DMS 273 treated with DMSO at 0.1 percent for 48 hours (cell line): ENCODE measurements at regions not wholly inside any gene's neighbourhood (a gene's known extent, or its start where the extent isn't known, plus 50 kb on each side); places are given as distances from the start of the nearest gene placed in this dataset.
A peak's percentile ranks its signal among the peaks of the same experiment; 100 is the strongest.

Experiments used
- DNase-seq: peaks from one replicate; lab custom pipeline; 2025; lab: John Stamatoyannopoulos, UW

DNA sequence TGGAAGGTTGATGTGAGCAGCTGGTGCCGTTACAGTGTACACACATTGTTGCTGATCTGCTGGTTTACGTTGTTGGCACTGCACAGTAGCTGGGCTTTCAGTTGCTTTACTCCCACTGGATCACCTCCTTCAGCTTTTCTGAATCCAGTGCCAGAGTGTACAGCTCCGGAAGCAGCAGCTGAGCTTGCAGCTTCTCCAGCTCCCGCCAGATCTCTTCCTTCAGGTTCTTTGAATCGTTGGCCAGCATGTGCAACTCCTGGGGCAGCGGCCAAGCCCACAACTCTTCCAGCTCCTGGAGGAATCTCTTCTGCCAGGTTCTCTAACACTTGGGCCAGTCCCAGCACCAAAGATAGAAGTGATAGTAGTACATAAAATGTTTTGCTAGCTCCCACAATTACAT, 149.7 kb upstream of the RRP15 start:
- no peak for DNase-seq

DNA sequence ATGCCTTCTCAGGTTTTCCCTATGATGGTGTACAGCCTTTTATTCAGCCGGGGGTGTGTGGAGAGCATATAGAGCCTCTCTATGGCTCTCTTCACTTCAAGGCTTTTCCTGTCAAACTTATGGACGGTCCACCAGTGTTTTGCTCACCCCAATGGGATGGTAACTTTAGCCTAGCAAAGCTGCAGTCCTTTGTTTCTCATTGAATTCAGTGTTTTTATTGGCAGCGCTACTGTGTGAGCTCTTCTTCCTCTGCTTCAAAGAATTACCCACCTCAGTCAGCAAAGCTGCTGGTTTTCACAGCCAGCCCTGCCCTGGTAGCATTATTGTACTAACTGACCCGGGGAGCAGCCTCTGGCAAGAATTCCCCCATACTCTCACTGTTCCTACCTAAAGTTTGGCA, 145.3 kb upstream of the RRP15 start:
- no peak for DNase-seq

DNA sequence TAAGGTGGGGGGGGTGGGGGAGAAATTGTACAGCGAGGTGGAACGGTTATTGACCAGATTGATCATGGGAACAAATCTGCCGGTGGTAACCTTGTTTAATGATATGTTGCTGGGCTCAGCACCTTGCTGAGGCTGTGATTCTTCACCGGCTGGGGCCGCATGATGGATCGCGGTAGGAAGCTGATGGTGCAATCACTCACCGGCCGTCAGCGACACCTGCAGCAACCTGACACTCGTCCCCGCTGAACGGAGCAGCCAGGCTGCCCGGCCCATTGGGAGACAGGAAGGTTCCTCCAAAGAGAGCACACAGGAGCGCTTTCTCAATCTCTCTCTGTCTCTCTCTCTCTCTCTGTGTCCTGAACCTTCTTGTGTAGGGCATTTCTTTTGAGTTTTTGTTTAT, 128.5 kb upstream of the RRP15 start:
- DNase-seq = no peak

DNA sequence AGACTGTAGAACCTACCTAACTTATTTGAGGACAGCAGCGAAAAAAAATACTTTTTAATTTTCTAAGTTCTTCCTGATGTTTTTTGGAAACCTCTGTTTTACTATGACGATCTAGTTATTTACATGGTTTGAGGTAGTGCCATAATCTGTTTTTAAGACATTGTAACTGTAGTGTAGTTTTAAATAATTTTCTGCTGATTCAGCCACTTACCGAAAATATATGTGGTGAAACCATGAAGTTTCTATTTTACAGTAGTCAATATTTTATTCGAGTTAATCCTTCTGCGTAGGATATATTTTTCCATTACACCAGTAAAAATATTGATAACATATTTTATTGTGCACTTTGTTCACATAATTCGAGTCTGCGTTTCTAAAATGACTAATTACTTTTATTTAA, 121.7 kb upstream of the RRP15 start:
- DNase-seq = no peak

DNA sequence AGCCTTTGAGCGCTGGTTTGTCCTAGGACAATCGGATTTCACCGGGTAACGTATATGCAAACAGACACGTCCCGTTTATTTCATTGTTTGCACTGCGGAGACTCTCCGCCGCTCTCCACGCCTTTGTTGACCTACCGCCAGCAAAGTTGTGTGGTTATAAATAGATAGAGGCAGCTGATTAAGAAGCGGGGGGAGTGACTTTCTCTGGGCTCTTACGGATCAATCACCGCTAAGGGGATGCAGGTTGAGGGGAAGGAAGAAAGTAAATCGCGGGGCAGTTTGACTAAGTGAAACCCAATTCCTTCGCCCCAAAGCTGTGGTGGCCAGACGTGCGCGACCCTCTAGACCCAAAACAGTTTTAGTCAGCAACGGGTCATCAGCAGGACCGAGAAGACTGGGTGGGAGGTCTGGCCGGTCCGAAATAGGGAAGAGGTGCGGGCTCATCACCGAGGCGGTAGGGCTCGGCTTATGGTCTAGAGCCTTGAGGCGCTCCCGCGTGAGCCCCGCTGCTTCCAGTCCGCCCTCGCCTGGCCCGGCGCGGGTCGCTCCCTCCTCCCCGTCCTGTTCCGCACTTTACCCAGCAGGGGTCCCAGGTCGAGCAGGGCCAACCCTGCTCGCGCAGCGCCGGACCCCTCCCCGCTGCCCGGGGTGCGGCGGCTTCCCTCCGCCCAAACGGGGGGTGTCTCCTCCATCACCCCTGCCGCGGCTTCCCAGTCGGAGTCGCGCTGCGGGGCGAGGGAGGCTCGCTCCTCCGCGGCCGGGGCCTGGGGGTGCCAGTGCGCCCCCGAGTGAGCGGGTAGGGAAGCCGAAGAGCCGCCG, 120.8 kb upstream of the RRP15 start:
- DNase-seq = peak; percentile 24

DNA sequence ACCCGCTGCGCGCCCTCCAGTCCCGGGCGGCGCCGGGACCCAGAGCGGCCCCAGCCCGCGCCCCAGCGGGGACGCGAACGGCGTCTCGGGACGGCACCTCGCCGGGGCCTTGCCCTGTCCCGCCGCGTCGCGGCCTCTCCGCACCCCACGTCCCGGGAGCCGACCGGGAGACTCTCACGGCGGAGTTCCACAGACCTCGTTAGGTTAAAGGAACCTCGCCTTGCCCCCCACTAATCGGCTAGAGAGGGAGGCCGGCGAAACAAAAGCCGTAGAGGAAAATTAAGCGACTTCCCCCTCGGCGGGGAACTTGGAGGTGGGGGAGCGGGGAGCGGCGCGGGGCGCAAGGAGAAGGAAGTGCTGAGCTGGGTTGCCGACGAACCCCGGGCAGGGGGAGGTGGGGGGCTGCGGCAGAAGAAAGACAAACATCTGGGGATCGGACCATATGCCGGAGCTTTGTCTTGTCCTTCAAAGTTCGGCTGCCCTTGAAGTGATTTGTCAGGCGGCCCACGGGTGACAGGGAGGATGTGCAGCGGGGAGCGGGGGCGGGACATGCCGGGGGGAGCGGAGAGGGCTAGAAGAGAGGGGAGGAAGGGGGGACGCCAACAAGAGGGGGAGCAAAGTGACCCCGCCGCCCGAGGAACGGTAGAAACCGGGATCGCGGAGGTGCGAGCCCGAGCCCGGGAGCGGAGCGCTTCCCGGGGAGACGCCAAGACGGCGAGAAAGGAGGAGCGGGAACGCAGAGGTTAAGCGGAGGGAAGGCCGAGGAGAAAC, 120.0 kb upstream of the RRP15 start:
- DNase-seq = no peak

DNA sequence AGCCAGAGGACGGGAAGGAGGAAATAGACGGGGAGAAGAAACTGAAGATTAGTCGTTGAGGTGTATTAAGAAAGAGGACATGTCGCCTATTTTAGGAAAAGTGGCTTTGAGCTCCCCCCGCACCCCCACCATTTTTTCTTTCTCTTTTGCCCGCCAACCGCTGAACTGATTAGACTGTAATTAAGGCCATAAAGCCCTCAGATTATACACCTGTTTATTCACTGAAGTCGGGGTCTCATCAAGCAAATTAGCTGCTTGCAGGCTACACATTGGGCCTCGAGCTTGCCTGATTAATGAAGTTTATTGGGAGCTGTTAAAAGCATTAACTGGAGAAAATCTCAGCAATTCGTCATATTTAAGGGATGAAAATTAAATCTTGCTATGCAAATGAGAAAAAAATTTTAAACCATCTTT, 119.4 kb upstream of the RRP15 start:
- no peak for DNase-seq

DNA sequence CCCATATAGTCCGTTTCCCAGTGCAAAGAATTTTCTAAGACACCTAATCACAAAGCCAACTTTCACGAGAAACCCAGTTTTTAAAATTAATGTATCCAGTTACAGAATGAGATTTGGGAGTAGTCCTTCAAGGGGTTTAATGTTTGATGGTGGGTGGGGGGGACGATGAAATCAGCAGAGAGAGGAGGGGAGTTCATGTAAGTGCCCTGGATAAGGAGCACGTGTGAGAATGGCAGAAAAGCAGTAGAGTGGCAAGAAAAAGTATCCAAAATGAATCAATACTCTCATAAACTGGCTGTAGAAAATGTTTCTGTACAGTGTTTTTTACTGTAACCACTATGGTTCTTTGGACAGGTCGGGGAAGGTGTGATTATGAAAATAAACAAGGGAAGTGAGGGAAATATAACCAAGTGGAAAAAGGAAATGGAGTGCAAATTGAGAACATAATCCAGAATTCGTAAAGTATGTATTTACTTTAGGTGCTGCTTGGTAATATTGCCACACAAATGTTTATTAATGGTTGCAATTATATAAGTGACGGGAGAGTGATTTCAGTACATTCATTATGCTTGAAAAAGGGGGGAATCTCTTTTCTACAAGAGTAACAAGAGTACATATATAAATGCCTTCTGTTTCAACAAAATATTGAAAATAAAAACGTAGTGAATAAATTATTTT, 118.7 kb upstream of the RRP15 start:
- DNase-seq = no peak

DNA sequence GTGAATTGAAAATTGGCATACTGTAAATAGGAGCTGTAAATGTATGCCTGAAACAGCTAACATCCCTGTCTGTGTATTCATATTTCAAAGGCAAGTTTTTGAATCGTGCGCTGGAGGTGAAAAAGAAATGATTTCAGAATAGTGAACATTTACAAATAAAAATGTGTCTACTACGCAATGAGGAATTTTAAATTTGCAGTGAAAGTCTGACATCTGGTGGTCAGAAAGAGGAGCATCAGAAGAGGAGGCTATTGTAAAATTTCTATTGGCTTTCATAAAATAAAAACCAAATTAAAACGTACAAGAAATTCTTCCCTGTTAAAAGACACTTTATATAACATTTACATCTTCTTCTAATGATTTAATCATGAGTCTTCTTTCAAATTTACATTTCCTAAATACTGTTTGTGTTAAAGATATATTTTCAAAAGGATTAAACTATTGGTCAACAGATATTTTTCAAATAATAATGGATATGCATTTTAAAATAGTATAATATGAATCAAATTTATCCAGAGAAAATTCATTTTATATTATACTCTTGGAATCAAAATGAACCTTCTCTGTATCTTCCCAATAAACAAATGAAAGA, 113.7 kb upstream of the RRP15 start:
- DNase-seq = peak; percentile 31

DNA sequence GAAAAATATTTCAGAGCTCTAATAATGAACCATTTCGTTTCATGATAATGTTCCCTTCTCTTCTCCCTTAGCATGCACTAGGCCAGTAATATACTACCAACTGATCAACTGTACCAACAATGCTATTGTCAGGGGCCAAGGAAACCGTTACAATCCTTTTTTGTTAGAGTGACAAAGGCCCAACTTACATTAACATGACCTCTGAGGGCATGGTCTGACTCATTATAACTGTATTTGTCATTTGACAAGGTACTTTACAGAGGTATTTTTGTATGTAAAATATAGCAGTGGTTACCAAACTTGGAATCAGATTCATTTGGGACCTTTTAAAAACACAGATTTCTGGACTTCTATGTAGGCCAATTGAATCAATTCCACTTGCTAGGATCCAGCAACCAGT, 102.6 kb upstream of the RRP15 start:
- no peak for DNase-seq

DNA sequence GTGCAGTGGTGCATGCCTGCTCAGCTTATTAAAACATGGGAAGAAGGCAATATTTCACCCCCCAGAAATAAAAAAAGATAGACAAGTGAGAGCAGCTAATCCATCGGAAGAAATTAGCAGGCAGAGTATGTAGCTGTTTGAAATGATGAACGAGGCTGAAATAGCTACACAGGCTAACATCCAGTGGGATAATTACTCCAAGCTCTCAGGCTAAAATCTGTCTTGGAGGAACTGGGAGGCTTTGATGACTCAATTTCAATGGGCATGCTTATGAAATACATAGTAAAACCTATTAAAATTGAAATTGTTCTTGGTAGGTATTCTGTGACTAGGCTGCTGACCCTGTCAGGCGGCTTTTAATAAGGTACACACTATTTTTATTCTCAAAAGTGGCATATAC, 84.1 kb upstream of the RRP15 start:
- DNase-seq = no peak

DNA sequence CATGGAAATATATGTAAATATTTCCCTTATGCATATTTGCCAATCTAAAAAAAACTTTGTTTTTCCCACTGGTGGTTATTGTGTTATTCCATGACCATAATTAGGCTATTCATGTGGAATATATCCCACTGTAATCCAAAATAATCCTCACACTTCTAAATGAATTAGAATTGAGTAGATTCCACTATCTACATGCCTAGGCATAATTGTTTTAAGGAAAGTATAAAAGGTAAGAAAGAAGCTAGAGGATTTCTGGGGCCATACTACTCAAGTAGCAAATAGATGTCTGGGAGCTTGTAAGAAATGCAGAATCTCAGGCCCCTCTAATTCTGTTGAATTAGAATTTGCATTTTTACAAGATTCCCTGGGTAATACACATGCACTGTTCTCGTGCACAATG, 83.5 kb upstream of the RRP15 start:
- no peak for DNase-seq

DNA sequence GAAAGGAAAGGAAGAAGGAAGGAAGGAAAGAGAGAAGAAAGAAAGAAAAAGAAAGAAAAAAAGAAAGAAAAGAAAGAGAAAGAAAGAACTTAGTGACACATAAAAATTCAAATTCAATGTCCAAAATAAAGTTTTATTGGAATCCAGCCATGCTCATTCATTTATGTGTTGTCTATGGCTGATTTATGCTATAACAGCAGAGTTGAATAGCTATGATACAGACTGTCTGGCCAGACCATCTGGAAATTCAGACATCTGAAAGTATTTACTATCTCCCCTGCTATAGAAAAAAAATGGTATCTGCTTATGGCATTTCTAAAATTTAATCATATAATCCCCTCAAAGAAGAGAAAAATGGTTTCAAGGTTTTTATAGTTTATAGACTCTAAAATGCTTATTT, 79.4 kb upstream of the RRP15 start:
- DNase-seq = no peak

DNA sequence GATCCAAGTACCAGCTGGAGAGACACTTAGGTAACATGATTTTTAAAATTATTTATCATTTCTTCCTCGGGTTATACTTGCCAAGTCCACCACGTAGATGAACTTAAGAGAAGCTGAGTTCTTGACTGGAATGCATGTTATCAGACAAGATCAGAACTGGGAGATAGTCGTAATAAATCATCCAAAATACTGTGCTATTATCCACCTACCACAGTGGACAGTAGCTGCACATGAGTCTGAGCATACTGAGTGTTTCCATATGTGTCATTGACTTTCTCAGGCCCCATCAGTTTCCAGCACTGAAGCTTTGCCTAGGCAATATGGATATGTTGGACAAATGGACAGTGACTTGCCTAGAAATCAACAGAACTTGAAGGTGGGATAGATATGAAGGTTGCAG, 77.9 kb upstream of the RRP15 start:
- DNase-seq = no peak

DNA sequence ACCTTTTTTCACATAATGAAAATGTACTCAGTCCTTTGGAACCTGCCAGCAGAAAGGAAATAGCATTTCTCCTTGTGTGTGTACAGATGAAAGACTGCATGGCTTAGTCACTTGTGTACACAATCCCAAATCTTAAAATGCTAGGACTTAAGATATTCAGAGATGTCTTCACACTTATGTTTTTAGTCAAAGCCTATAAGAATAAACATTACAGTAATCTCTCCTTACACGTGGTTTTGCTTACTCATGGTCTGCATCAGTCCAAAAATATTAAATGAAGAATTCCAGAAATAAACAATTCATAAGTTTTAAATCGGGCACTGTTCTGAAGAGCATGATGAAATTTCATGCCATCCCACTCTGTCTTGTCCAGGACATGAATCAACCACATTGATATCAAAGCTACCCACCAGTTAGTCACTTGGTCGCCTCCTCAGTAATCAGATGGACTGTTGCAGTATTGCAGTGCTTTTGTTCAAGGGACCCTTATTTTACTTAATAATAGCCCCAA, 75.7 kb upstream of the RRP15 start:
- no peak for DNase-seq

DNA sequence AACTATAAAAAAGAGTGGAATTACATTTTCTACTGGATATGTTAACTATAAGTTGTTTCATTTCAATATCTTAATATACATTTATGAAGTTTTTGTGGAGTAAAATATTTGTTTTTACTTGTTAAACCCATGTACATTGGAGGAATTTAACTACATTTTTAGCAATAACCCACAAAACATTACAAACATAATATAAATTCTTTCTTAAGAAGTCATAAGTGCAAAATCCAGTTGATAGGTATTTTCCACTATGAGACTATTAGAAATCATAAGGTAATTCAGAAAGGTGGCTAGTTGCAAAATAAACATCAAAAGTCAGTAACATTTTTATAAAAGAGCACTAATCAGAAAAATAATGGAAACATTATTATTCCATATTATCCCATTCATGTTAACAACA, 73.9 kb upstream of the RRP15 start:
- no peak for DNase-seq

DNA sequence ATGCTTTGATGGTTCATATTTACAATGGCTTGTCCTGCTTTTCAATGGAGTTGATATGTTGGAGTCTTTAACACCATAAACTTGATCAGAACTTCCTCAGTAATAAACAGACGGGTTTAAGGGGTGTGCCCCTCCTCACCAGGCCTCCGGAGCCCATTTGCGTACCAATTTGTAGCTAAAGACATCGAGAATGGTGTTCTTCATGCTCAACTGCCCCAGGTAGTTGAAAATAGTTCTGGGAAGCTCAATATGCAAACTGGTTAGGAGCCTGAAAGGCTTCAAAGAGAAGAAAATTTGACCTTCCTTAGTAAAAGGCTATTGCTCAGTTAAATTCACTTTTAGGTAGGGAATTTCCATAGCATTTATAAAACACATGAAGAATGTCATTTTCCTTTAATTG, 68.1 kb upstream of the RRP15 start:
- no peak for DNase-seq

DNA sequence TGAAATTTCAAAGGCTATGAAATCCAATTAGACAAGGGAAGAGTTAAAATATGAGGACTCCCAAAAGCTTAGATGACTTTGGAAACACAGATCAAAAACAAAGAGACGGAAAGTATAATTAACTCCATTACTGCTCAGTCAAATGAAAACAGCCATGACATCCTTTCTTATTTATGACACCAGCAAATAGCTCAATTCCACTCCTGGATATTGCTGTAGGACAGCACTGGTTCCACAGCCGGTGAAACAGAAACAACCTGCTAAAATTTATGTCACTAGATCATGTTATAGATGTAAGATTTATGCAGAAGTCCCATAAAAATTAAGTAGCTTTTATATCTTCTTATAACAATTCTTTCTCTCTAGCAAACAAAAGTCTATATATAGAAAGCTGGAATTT, 65.6 kb upstream of the RRP15 start:
- DNase-seq = no peak

DNA sequence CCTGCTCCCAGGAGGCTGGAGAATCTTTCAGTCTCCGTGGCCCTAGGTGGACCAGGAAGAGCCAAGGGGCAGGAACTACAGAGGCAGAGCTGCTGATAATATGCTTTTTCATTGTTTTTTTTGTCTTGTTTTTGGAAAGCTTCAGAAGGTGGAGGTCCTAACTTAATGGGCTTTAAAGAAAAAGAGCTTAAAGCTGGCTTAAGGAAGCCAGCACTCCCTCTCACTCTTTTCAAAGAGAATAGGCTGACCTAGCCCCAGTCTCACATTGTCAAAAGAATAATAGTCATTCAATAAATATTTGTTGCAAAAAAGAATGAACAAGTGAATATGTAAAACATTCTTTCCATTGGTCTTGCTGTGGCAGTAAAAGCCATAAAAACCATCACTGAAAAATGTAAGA, 61.0 kb upstream of the RRP15 start:
- DNase-seq = no peak

DNA sequence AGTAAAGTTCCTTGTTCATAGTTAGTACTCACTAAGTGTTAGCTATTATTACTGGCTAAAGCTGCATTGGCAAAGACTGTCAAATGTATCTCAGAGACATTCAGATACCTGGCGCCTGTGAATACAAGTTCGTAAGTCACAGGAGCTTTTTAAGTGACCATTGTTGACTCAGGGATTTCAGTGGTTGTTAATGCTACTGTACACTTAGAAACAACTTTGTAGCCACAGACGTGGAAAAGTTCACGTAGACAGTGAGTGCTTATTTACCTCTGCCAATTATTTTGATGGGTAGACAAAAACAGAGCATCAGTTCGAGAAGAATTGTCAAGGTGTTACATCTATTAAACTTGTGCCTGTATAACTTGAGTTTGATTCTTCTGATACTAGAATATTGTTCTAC, 59.1 kb upstream of the RRP15 start:
- no peak for DNase-seq
